GM12892 (cell line): ENCODE measurements at regions not wholly inside any gene's neighbourhood (a gene's known extent, or its start where the extent isn't known, plus 50 kb on each side); places are given as distances from the start of the nearest gene placed in this dataset.

Source experiments
- POLR2A ChIP-seq: IDR thresholded peaks from 2 replicates; pipeline ENCODE4 v1.6.1; 2011; ENCODE audit warnings: low read depth, low read length, control low read depth
- POLR2AphosphoS5 ChIP-seq: IDR thresholded peaks from 2 replicates; pipeline ENCODE4 v1.6.1; 2011; ENCODE audit warnings: low read depth, low read length, control low read depth

GRCh38 chr1:4034318-4034887 lies 134.3 kb upstream of the C1orf174 start:
- TF ChIP-seq POLR2A, result no peak
- TF ChIP-seq POLR2AphosphoS5, result no peak
